DMS153 (cell line): ENCODE measurements at regions not wholly inside any gene's neighbourhood (a gene's known extent, or its start where the extent isn't known, plus 50 kb on each side); places are given as distances from the start of the nearest gene placed in this dataset.
A peak's percentile ranks its signal among the peaks of the same experiment; 100 is the strongest.

Source experiments
- DNase-seq: peaks from one replicate; lab custom pipeline; 2025; lab: John Stamatoyannopoulos, UW

DNA sequence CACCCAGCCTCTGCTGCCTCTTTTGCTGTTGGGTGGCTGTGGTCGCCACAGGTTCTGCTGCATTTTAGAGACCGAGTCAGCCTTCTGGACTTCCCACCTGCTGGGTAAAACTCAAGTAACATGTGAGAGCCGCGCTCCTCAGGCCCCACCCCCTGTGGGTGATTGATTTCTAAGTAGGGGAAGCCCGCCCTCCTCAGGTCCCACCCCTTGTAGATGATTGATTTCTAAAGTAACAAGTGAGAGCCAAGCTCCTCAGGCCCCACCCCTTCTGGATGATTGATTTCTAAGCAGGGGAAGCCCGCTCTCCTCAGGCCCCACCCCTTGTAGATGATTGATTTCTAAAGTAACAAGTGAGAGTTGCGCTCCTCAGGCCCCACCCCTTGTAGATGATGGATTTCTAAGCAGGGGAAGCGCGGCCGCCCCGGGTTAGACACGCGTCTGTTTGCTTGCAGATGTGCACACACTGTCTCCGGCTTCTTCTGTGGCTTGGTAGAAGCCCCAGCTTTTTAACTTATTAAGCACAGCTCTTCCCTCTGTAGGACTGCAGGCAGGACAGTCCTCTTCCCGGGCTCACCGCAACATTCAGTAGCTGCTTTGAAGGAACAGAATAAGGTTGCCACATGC is 83.4 kb downstream of the FAM43A start:
- peak; percentile 98 for DNase-seq

DNA sequence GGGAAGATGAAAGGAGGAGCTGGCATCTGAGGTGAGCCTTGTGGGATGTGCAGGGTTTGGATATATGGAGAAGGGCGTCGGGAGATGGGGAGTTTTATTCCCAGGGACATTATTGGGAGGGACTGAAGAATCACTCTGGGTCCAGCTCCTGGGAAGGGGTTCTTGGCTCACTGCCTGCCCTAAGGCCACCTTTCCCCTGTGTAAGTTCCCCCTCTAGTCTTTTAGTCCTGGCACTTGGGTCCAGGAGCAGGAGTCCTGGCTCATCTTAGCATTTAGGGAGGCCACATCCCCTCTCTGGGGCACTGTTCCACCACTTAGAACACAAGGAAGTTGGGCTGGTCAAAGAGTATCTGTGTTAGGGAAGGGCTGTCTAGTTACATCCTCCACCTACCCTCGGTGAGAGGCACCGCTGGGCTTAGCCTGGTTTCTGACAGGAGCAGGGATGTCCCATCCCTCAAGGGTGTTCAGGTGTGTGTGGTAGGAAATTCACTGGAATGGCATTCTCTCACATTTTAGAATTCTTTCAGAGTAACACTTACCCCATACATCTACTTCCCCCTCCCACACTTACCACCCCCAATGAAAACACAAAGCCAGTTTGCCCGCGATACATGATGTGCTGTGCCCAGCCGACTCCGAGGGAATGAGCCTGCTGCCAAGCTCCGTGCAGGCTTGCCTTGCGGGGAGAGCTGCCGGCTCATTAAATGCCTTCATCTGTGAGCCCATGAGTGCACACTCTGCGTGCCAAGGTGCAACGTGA is 86.7 kb downstream of the FAM43A start:
- DNase-seq, result no peak

DNA sequence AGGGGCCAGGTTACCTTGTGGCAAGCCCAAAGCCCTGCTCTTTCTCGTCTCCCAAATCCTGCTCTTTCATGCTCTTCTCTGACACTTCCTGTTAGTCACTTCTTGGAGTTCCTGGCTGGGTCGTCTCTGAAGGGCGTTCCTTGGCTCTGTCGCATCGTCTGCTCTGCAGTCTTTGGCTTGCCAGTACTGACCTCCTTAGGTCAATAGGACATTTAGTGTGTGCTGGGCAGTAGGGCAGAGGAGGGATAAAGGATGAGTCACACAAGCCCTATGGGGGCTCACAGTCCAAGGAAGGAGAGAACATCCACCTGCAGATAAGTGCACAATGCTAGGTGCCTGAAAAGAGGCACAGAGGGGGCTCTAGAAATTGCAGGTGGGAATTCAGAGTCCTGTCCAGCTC is 87.5 kb downstream of the FAM43A start:
- DNase-seq, result no peak

DNA sequence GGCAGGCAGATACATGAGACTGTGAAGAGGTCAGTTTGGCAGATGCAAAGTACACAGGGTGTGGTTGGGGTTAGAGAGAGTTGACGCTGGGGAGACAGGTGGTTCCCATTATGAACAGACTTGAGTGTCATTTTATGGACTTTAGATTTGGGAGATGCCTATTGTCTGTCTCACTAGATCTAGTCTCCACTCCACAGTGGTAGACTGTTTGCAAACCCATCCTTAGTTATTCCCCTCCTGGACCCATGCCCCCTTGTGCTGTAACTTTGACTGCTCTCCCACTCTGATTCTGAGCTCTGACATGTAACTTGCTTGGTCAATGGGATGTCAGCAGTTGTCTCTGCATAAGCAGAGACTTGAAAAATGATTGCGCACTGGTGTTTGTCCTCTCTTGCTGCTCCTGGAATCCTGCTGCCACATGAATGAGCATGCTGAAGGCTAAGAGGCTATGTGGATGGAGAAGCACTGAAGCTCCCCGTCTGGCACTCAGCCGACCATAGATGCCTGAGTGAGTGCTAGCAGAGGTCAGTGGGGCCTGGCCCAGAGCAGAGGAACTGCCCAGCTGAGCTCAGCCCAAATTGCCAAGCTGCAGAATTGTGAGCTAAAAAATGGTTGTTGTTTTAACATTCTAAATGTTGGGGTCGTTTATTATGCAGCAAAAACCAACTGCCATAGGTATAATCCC is 88.2 kb downstream of the FAM43A start:
- peak; percentile 44 for DNase-seq

DNA sequence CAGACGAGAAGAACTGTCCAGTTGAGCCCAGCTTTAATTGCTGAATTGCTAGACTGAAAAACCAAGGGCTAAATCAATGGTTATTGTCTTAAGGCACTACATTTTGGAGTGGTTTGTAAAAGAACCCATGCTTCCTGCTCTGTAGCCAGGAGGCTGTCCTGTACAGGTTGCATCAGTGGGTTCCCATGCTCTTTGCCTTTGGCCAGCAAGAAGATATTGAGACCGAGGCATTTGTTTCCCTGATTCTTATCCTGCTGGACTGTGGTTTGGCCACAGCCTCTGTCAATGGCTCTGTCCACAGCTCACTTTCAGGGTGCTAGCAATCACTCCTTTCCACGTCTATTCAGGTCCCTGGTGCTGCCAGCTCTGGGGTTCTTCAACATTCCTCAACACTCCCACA is 89.6 kb downstream of the FAM43A start:
- DNase-seq, result no peak

DNA sequence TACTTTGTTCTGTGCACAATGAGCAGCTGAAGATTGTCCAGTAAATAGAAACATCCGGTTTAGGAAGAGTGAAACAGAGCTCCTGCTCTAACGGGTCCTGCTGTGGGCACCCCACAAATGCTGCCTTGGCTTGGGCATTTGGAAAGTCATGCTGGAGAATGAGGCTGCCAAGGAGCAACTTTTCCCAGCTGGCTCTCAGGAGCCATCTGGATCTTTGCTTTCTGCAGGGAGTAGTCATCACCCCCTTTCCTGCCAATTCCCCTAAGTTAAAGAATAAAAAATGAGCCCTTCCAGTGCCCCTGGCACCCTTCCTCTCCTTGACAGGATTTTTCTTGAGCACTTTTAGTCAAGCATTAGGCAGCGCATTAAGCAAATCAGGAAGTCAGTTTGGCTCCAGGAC is 90.0 kb downstream of the FAM43A start:
- DNase-seq, result no peak

DNA sequence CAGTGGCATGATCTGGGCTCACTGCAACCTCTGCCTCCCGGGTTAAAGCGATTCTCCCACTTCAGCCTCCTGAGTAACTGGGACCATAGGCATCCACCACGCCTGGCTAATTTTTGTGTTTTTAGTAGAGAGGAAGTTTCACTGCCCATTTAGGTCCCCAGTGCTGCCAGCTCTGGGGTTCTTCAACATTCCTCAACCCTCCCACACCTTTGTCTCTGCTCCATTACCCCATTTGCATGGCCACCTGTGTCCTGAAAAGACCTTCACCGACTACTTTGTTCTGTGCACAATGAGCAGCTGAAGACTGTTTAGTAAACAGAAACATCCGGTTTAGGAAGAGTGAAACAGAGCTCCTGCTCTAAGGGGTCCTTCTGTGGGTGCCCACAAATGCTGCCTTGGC is 92.0 kb downstream of the FAM43A start:
- DNase-seq, result peak; percentile 24

DNA sequence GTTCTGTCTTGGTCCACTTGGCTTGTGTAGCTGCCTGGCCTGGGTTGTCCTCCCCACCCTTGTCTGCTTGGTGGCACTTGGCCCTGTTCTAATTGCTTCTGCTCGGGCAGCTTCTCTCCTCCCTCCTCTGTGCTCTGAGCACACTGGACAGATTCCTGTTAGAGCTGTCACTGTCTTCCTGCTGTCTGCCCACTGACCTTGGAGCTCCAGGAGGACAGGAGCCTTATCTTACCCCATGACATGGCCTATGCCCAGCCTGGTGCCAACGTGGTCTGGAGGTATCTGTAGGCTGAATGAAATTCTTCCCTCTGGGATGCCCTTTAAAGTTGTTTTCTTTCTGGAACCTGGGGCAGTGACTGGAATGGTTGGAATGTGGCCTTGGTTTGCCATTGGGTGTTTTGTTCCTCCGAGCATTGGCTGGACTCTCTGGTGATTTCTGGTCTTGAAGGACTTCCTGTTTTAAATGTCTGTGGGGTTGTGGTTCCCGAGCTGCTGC is 94.1 kb downstream of the FAM43A start:
- no peak for DNase-seq

DNA sequence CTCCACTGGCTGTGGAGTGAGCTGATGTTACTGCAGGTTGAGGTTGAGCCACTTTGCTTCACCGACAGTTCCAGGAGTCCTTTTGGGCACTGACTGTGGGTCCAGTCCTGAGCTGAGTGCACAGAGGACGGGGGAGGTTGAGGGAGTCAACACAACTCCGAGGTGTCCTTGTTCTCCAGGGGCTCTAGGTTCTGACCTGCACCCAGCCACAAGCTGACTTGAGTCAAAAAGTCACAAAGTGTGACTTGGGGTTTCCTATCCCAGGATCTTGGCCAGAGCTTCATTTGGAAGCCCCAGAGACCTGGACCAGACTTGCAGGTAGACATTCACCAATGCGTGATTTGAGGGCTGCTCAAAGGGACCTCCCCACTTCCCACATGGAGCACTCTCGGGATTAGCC is 95.0 kb downstream of the FAM43A start:
- DNase-seq, result no peak

DNA sequence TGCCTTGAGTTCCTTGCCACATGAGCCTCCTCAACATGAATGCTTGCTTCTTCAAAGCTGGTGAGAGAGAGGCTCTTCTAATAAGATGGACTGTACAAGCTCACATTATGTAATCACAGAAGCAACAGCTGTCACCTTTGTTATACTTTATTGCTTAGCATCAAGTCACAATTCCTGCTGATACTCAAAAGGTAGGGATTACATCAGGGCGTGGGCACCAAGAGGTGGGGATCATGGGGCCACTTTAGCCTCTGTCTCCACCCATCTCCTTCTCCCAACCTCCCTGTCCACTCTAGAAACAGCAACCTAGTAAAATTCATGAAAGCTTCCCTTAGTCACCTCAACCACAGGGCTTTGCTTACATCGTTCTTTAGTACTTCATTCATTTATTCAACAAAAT is 95.9 kb downstream of the FAM43A start:
- DNase-seq, result peak; percentile 19

DNA sequence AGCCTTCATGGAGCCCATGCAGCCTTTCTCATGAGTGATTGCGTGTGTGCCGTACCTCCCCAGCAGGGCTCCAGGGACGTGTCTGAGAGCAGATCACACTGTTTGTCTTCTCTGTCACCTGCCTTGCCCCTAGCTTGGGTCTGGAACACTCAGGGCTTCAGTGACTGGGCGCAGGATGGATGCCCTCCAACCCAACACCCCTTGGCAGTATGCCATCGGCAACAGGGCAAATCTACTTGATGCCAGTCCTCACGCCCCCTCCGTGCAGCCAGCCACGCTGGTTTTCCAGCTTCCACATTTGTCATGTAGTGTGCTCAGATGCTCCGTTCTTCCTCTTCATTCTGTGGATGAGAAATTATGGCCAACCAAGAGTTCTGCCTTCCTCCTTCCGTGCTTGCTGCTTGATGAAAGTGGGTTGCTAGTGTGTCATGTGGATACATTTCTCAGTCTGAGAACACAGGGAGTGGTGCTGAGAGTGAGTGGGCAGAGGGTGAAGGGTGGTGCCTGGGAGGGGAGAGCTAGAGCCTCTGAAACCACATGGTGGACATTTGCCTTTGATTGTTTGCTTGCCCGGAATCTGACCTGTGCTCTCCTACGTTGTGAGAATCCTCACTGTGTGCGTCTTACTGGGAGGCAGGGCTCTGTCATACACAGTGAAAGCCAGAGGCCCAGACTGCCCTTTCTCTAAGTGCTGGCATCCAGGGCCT is 97.2 kb downstream of the FAM43A start:
- peak; percentile 60 for DNase-seq

DNA sequence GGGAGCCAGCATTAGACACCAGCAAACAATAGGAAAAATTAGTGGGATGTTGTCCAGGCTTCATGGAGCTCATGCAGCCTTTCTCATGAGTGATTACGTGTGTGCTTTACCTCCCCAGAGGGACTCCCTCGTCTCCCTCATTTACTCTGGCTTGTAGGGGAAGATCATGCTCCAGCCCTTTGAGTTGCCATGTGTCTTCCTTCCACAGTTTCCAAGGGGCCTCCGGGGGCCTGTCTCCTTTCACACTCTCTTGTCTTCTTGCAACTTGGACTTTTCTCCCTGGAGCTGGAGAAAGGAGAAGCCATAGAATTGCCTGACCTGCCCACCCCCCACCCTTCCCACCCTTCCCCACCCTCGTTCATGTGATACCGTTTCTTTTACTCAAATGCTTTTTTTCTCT is 98.7 kb downstream of the FAM43A start:
- no peak for DNase-seq

DNA sequence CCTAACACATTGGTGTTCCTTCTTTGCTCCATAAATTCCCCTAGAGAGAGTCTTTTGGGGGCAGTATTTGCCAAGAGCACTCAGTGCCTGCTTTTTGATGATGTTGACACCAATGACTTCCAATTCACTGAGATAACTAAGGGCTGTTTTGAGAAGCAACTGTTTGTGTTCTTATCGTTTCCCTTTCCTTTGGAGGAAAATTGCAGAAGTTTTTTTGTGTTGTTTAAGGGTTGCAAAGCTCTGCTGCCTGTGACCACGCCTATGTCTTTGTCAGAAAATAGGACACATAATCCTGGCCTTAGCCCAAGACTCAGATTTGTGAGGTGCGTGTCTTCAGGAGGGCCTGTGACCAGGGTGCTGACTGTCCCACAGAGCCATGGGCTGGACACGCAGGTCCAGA is 99.6 kb downstream of the FAM43A start:
- DNase-seq, result no peak

DNA sequence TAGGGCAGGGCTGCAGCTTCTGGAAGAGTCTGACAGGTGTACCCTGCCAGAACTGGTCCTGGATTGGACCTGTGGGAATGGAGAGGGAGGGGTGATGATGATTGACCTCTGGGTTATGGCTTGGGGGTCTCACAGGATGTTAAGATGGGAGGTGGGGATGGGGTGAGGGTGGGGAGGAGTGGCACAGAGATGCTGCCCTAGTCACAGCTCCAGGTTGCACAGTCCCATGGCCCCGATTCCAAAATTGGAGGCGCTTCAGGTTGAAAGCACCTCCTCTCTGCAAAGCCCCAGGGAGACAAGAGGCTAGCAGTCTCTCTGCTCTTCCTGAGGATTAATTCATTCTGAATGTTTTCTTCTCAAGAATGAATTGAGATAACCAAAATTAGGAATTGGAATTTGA is 101.4 kb downstream of the FAM43A start:
- DNase-seq, result no peak

DNA sequence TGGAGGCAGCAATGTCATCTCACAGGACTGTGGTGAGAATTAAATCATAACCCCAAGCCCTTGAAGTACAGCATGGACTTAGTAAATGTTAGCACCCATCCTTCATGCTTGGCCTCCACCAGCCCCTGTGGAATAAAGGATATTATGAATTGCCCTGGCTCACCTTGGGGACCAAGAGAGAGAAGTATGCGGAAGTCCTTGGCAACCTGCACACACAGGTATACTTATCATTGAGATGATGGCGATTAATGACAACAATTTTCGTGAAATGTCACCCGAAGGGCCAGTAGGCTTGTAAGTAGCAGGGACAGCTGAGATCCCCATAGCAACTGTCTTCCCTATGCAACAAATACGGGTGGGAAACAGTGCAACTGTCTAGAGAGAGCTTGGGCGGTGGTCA is 102.0 kb downstream of the FAM43A start:
- DNase-seq, result no peak

DNA sequence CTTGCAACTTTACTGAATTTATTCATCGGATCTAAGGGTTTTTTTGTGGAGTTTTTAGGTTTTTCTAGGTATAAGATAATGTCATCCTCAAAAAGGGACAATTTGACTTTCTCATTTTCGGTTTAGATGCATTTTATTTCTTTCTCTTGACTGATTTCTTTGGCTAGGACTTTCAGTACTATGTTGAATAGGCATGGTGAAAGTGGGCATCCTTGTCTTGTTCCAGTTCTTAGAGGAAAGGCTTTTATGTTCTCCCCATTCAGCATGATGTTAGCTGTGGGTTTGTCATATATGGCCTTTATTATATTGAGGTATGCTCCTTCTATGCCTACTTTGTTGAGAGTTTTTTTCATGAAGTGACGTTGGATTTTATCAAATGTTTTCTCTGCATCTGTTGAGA is 106.7 kb downstream of the FAM43A start:
- DNase-seq, result no peak

DNA sequence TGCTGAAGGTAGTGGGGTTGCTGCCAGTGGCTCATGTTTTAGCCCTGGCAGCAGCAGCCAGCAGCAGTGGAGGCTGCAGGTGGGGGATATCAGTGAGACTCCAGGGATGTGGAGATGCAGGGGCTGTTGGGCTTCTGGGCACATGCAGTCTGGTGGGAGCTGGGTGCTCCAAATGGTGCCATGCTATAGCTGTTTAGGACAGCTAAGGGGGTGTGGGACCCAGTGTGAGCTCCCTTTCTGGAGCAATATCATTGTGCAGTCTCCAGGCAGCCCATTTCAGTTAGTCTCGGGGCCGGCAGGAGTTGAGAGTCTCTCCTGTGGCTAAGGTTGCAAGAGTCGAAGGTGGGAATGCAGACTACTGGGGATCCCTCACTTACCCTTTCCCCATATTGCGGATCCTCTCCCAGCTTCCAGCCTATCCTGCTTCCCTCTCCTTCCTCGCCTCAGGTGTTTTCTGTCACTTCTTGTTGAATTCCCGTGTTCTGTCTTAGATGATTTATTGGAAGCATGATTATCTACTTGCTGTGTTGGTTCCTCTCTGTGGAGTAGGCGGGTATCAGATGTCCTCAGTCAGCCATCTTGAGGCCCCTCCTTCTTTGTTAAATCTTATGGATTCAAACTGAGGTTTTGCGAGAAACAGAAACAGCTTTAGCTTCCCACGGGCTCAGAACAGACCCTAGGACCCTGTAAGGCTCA is 112.0 kb downstream of the FAM43A start:
- no peak for DNase-seq

DNA sequence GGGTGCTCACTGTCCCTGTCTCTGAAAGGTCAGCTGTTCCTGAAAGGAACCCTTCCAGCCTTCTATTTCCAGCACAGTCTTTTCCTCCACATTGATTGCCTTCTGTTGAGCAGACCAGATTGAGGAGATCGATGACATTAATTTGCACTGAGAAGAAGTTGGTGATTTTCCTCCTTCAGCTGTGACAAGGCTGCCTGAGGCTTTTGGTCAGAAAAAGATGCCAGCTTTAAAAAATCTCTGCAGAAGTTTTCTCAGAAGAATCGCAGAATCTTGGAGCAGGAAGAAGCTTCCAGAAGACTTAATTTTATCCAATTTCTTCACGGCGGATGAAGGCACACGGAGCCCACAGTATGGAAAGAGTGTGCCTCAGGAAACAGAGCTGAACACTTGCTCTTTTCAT is 112.8 kb downstream of the FAM43A start:
- no peak for DNase-seq

DNA sequence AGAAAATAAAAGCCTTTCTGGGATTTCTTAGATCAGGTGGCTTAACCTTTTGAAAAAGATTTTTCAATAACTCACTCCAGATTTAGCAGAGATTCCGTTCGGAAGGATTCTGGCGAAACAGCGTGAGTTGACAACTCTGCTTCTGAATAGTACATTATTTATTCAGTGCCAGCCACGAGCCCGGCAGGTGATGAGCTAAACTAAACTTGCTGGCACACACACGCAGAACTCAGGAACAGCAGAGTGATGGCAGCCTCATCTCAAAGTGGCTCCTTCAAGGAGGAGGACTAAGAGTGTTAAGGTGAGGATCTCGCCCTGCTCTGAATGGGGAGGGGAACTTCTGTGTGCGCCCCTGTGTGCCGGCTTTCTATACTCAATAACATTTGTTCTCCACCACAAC is 114.3 kb downstream of the FAM43A start:
- DNase-seq, result no peak

DNA sequence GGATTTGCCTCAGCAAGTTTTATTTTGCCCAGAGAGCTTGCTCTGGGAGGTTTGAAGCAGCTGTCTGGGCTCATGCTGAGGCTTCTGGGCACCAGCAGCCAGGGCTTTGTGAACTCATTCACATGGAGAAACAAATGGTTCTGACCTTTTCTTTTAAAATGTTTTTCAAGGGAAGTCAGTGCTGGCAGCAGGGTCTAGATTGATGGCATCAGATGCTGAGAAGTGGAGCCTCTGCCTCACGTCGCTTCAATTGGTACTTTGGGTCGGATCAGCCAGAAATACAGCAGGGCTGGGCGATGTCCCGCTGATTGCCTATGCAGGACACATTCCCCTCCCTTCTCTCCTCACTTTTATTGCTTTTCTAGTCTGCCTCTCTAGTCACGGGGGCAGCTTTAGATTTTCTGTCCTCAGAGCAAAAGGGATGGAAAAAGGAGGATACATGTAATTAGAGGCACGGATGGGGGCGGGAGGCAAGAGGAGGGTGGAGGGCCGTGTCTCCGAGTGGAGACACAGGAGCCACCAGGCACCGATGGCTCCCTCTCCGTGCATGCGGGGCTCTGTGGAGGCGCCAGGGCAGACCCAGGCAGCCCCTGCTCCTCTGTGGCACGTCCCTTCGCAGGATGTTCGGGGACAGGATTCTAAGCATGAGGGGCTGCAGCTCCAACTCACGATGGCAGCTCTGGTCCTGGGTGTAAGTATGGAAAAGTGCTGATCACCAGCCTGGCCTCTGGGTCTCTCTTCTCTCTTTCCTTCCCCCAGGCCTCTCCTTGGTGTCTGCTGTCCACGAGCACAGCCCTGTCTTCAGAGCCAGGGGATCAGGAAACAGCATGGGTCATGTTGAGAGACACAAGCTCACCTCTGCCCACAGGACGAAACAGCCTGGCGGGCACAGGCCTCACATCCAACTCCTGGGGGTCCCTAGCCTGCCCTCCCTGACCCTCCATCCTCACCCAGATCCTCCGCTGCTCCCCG is 116.1 kb downstream of the FAM43A start:
- DNase-seq, result no peak

DNA sequence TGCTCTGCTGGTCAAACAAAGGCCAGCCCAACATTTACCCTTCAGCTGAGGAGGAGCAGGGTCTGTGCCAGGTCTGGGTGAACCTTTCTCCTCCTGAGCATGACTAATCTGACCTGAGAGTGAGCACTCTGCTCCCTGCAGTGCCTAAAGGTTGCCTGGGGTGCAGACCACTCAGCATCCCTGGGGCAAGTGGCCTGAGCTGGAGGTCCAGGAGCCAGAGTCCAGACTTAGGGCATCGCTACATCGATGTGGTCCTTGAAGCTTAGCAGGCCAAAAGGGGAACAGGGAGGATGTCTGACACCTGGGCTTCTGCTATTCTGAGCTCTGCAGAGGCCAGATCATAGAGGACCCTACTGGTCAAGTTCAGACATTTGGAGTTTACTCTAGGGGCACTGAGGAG is 119.1 kb downstream of the FAM43A start:
- no peak for DNase-seq
